ENCODE measurements at regions not wholly inside any gene's neighbourhood (a gene's known extent, or its start where the extent isn't known, plus 50 kb on each side); places are given as distances from the start of the nearest gene placed in this dataset.

DNA sequence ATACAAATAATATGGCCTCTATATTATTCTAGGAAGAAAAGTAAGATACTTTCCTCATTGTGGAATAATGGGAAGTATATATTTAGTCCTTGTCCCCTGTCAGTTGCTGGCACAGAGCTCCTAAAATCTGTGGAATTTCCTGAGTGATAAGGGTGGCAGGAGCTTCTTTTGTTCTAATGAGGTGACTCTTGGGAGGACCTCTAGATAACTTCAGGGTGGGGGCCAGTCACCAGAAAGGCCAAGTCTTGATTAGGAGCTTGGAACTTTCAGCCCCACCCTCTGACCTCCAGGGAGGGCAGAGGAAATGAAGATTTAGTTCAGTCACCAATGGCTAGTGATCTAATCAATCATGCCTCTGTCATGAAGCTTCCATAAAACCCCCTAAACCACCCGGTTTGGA is 179.9 kb upstream of the PRICKLE1 start:
- Histone ChIP-seq H3K9ac (ENCODE audit: low read length) (no peak overlapping the region), H3K4me1 (ENCODE audit: control insufficient read depth, insufficient read depth, low read length) (no peaks in the 10 kb centered on the region), H3K27me3 (replicated peaks; ENCODE audit: control insufficient read depth, insufficient read depth, low read length) (no peaks in the 10 kb centered on the region), H3K4me3 (ENCODE audit: low read length) (no peak overlapping the region), H3K36me3 (ENCODE audit: control insufficient read depth, insufficient read depth, low read length, severe bottlenecking) (no peaks in the 10 kb centered on the region), H3K9me3 (ENCODE audit: control insufficient read depth, low read length) (peaks cover 6% of the 10 kb centered on the region)
- no peak for DNase-seq (ENCODE audit: low read depth)

DNA sequence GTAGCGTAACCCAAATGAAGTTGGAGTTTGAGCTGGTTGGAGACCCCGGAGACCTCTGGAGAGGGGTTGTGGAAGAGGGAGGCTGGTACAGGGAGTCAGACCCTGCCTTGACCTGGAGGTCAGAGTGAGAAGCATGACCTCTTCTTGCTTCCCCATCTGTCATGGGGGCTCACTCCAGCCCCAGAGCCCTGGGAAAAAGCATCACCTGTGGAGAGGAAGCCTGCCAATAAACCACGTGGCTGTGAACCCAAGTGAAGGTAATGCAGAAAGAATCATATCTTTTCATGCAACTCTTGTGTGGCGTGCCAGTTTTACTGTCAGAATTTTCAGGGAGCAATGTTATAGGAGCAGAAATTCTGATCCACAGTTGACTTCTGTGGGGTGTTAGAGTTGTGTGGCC is 178.5 kb upstream of the PRICKLE1 start:
- Histone ChIP-seq H3K9ac (ENCODE audit: low read length) (no peak overlapping the region), H3K36me3 (ENCODE audit: control insufficient read depth, insufficient read depth, low read length, severe bottlenecking) (no peaks in the 10 kb centered on the region), H3K4me1 (ENCODE audit: control insufficient read depth, insufficient read depth, low read length) (no peaks in the 10 kb centered on the region), H3K4me3 (ENCODE audit: low read length) (no peak overlapping the region), H3K9me3 (ENCODE audit: control insufficient read depth, low read length) (peaks cover 6% of the 10 kb centered on the region), H3K27me3 (replicated peaks; ENCODE audit: control insufficient read depth, insufficient read depth, low read length) (no peaks in the 10 kb centered on the region)
- DNase-seq (ENCODE audit: low read depth) = no peak

GRCh38 chr12:42767326-42767954 is 177.9 kb upstream of the PRICKLE1 start:
- H3K4me1 ChIP-seq (ENCODE audit: control insufficient read depth, insufficient read depth, low read length) = peaks cover 3% of the 10 kb centered on the region
- no peak overlapping the region for H3K9ac ChIP-seq (ENCODE audit: low read length)
- H3K4me3 ChIP-seq (ENCODE audit: low read length) = no peak overlapping the region
- peaks cover 6% of the 10 kb centered on the region for H3K9me3 ChIP-seq (ENCODE audit: control insufficient read depth, low read length)
- H3K36me3 ChIP-seq (ENCODE audit: control insufficient read depth, insufficient read depth, low read length, severe bottlenecking) = no peaks in the 10 kb centered on the region
- no peak for DNase-seq (ENCODE audit: low read depth)
- H3K27me3 ChIP-seq (replicated peaks; ENCODE audit: control insufficient read depth, insufficient read depth, low read length) = no peaks in the 10 kb centered on the region

DNA sequence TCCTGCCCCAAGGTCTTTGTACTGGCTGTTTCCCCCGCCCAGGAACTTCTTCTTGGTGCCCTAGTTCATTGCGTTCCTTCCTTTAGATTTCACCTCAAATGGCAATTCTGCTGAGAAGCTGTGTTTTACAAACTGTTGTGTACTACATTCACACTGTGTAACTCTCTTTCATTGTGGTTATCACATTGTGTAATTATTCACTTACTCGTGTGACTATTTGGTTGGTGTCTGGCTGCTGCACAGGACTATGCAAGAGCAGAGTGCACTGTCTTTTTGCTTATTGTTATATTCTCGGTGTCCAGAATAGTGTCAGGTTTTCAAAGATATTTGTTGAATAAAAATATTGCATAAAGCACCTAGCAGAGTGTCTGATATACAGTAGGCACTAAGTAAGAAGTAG is 177.2 kb upstream of the PRICKLE1 start:
- H3K9me3 ChIP-seq (ENCODE audit: control insufficient read depth, low read length) = no peaks in the 10 kb centered on the region
- H3K27me3 ChIP-seq (replicated peaks; ENCODE audit: control insufficient read depth, insufficient read depth, low read length) = no peaks in the 10 kb centered on the region
- peaks cover 10% of the 10 kb centered on the region for H3K4me1 ChIP-seq (ENCODE audit: control insufficient read depth, insufficient read depth, low read length)
- no peak overlapping the region for H3K9ac ChIP-seq (ENCODE audit: low read length)
- H3K36me3 ChIP-seq (ENCODE audit: control insufficient read depth, insufficient read depth, low read length, severe bottlenecking) = no peaks in the 10 kb centered on the region
- no peak for DNase-seq (ENCODE audit: low read depth)
- H3K4me3 ChIP-seq (ENCODE audit: low read length) = no peak overlapping the region

- Histone ChIP-seq H3K27me3 (replicated peaks; ENCODE audit: control insufficient read depth, insufficient read depth, low read length) (no peaks in the 10 kb centered on the region), H3K4me1 (ENCODE audit: control insufficient read depth, insufficient read depth, low read length) (peaks cover 17% of the 10 kb centered on the region), H3K4me3 (ENCODE audit: low read length) (no peak overlapping the region), H3K36me3 (ENCODE audit: control insufficient read depth, insufficient read depth, low read length, severe bottlenecking) (no peaks in the 10 kb centered on the region), H3K9me3 (ENCODE audit: control insufficient read depth, low read length) (no peaks in the 10 kb centered on the region), H3K9ac (ENCODE audit: low read length) (no peak overlapping the region)
- DNase-seq (ENCODE audit: low read depth) = no peak
Observed at GRCh38 chr12:42766026-42766425, 176.5 kb upstream of the PRICKLE1 start.

GRCh38 chr12:42763682-42764081 is 174.1 kb upstream of the PRICKLE1 start:
- no peaks in the 10 kb centered on the region for H3K27me3 ChIP-seq (replicated peaks; ENCODE audit: control insufficient read depth, insufficient read depth, low read length)
- H3K9ac ChIP-seq (ENCODE audit: low read length) = no peak overlapping the region
- no peak overlapping the region for H3K4me3 ChIP-seq (ENCODE audit: low read length)
- no peaks in the 10 kb centered on the region for H3K9me3 ChIP-seq (ENCODE audit: control insufficient read depth, low read length)
- H3K36me3 ChIP-seq (ENCODE audit: control insufficient read depth, insufficient read depth, low read length, severe bottlenecking) = no peaks in the 10 kb centered on the region
- H3K4me1 ChIP-seq (ENCODE audit: control insufficient read depth, insufficient read depth, low read length) = peaks cover 35% of the 10 kb centered on the region
- no peak for DNase-seq (ENCODE audit: low read depth)

GRCh38 chr12:42762395-42762925 is 172.9 kb upstream of the PRICKLE1 start:
- Histone ChIP-seq H3K9me3 (ENCODE audit: control insufficient read depth, low read length) (no peaks in the 10 kb centered on the region), H3K4me1 (ENCODE audit: control insufficient read depth, insufficient read depth, low read length) (peaks cover 35% of the 10 kb centered on the region), H3K36me3 (ENCODE audit: control insufficient read depth, insufficient read depth, low read length, severe bottlenecking) (no peaks in the 10 kb centered on the region), H3K9ac (ENCODE audit: low read length) (no peak overlapping the region), H3K27me3 (replicated peaks; ENCODE audit: control insufficient read depth, insufficient read depth, low read length) (no peaks in the 10 kb centered on the region), H3K4me3 (ENCODE audit: low read length) (no peak overlapping the region)
- DNase-seq (ENCODE audit: low read depth) = no peak

DNA sequence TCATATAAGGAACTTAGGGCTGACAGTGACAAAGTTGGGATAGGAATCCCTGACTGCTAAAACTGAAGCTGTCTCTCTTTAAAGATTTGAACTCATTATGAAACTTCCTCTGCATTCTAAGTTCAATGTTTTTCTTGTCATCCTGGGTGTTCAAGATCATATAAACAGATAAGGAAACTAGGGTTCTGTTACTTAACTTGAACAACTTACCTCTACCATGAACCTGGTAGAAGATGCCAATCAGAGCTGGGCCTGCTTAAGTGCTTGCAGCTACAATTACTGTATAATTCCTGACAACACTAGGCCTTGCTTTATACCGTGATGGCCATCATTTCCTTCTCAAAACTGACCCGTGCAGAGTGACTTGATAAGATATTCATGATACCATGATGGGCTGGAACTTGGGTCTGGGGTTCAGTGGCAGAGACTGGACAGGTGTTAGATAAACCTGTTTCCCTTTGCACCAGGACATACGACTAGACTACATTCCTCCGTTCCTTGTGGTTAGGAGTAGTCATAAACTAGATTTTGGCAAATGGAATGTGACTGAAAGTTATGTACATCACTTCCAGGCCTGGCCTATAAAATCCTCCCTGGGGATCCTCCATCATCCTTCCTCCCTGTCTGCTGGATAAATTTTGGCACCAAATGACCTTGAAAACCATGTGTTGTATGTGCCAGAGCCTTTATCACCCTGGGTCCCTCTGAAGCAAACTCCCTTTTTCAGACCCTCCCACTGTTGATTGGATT is 172.2 kb upstream of the PRICKLE1 start:
- H3K9me3 ChIP-seq (ENCODE audit: control insufficient read depth, low read length) = no peaks in the 10 kb centered on the region
- DNase-seq (ENCODE audit: low read depth) = no peak
- no peaks in the 10 kb centered on the region for H3K27me3 ChIP-seq (replicated peaks; ENCODE audit: control insufficient read depth, insufficient read depth, low read length)
- H3K36me3 ChIP-seq (ENCODE audit: control insufficient read depth, insufficient read depth, low read length, severe bottlenecking) = no peaks in the 10 kb centered on the region
- peaks cover 41% of the 10 kb centered on the region for H3K4me1 ChIP-seq (ENCODE audit: control insufficient read depth, insufficient read depth, low read length)
- H3K4me3 ChIP-seq (ENCODE audit: low read length) = no peak overlapping the region
- H3K9ac ChIP-seq (ENCODE audit: low read length) = no peak overlapping the region

GRCh38 chr12:42761086-42761485 is 171.5 kb upstream of the PRICKLE1 start:
- peaks cover 45% of the 10 kb centered on the region for H3K4me1 ChIP-seq (ENCODE audit: control insufficient read depth, insufficient read depth, low read length)
- DNase-seq (ENCODE audit: low read depth) = no peak
- H3K27me3 ChIP-seq (replicated peaks; ENCODE audit: control insufficient read depth, insufficient read depth, low read length) = no peaks in the 10 kb centered on the region
- no peak overlapping the region for H3K4me3 ChIP-seq (ENCODE audit: low read length)
- H3K36me3 ChIP-seq (ENCODE audit: control insufficient read depth, insufficient read depth, low read length, severe bottlenecking) = no peaks in the 10 kb centered on the region
- no peak overlapping the region for H3K9ac ChIP-seq (ENCODE audit: low read length)
- H3K9me3 ChIP-seq (ENCODE audit: control insufficient read depth, low read length) = no peaks in the 10 kb centered on the region

DNA sequence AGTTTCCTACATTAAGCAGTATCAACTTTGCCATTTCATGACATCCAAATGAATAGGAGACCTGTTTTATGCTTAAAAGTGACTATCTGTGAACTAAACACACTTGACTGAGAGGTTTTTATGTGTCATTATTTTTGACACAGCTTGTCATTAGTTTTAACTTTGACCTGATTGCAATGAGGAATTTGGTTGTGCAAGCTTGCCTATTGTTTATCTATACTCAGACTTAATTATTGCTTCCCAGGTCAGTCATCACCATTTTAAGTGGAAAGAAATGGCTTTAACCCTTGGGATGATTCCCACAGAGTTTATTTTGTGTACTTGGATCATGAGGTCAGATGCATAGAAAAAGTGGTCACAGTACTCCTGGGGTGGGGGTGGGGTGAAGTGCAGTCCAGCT is 171.0 kb upstream of the PRICKLE1 start:
- H3K4me3 ChIP-seq (ENCODE audit: low read length) = peak overlapping the region; percentile 2
- peak; percentile 6 for DNase-seq (ENCODE audit: low read depth)

GRCh38 chr12:42759622-42760273 is 170.2 kb upstream of the PRICKLE1 start:
- Histone ChIP-seq H3K9ac (ENCODE audit: low read length) (peak overlapping the region; percentile 44), H3K27me3 (replicated peaks; ENCODE audit: control insufficient read depth, insufficient read depth, low read length) (no peaks in the 10 kb centered on the region), H3K36me3 (ENCODE audit: control insufficient read depth, insufficient read depth, low read length, severe bottlenecking) (no peaks in the 10 kb centered on the region), H3K9me3 (ENCODE audit: control insufficient read depth, low read length) (no peaks in the 10 kb centered on the region), H3K4me3 (ENCODE audit: low read length) (no peak overlapping the region), H3K4me1 (ENCODE audit: control insufficient read depth, insufficient read depth, low read length) (peaks cover 45% of the 10 kb centered on the region)
- DNase-seq (ENCODE audit: low read depth) = peak; percentile 94

More for the DNA sequence above, 171.0 kb upstream of the PRICKLE1 start:
- H3K9ac ChIP-seq (ENCODE audit: low read length) = peak overlapping the region; percentile 44
- no peaks in the 10 kb centered on the region for H3K9me3 ChIP-seq (ENCODE audit: control insufficient read depth, low read length)
- no peaks in the 10 kb centered on the region for H3K27me3 ChIP-seq (replicated peaks; ENCODE audit: control insufficient read depth, insufficient read depth, low read length)
- no peaks in the 10 kb centered on the region for H3K36me3 ChIP-seq (ENCODE audit: control insufficient read depth, insufficient read depth, low read length, severe bottlenecking)
- H3K4me1 ChIP-seq (ENCODE audit: control insufficient read depth, insufficient read depth, low read length) = peaks cover 45% of the 10 kb centered on the region

Measured in adipocyte (in vitro differentiated cells).